ENCODE measurements at regions not wholly inside any gene's neighbourhood (a gene's known extent, or its start where the extent isn't known, plus 50 kb on each side); places are given as distances from the start of the nearest gene placed in this dataset.

DNA sequence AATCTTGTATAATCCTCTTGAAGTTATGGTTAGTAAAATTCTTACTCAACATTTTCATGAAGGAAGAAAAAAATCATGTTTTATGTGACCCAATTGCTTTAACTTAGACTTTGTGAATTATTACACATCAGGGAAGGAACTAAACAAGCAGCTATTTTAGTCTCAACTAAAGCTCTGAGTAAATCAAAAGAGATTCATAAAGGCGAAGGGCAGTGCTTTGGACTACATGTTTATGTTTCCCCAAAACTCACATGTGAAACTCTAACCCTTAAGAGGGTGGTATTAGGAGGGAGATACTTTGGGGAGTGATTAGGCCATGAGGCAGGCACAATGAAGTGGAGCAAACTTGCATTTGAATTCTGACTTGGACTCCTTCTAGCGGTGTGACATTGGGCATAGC is 283.7 kb upstream of the POU3F3 start:
- no peak overlapping the region for H3K4me3 ChIP-seq (ENCODE audit: low read depth, low read length)
- no peak for DNase-seq (ENCODE audit: low read depth)
- TF ChIP-seq CTCF (IDR thresholded peaks at IDR 0.05; ENCODE audit: insufficient read depth, low read depth, low read length, missing control alignments), result no peak

- no peak overlapping the region for H3K4me3 ChIP-seq (ENCODE audit: low read depth, low read length)
- no peak for TF ChIP-seq CTCF (IDR thresholded peaks at IDR 0.05; ENCODE audit: insufficient read depth, low read depth, low read length, missing control alignments)
- DNase-seq (ENCODE audit: low read depth), result no peak
These were observed 281.1 kb upstream of the POU3F3 start for GRCh38 chr2:104572834-104573233.

- no peak for DNase-seq (ENCODE audit: low read depth)
- no peak for TF ChIP-seq CTCF (IDR thresholded peaks at IDR 0.05; ENCODE audit: insufficient read depth, low read depth, low read length, missing control alignments)
- H3K4me3 ChIP-seq (ENCODE audit: low read depth, low read length), result no peak overlapping the region
These were observed 279.5 kb upstream of the POU3F3 start for GRCh38 chr2:104574367-104574766.

DNA sequence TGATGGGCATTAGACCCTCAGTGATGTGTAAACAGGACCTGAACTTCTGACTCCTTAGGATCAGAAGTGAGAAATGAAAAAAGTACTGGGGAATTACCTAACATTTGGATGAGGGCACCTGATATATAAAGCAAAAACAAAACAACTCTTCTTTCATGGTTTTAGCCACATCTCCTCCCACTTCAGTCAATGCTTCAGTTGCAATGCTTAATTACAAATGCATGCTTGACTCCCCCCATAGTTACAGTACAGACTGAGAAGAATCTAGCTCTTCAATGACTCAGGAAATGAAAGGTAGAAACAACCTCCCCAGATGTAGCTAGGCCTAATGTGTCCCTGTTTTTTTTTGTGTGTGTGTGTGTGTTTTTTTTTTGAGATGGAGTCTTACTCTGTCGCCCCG is 276.8 kb upstream of the POU3F3 start:
- peak; percentile 42 for DNase-seq (ENCODE audit: low read depth)
- TF ChIP-seq CTCF (IDR thresholded peaks at IDR 0.05; ENCODE audit: insufficient read depth, low read depth, low read length, missing control alignments), result no peak
- H3K4me3 ChIP-seq (ENCODE audit: low read depth, low read length), result no peak overlapping the region

DNA sequence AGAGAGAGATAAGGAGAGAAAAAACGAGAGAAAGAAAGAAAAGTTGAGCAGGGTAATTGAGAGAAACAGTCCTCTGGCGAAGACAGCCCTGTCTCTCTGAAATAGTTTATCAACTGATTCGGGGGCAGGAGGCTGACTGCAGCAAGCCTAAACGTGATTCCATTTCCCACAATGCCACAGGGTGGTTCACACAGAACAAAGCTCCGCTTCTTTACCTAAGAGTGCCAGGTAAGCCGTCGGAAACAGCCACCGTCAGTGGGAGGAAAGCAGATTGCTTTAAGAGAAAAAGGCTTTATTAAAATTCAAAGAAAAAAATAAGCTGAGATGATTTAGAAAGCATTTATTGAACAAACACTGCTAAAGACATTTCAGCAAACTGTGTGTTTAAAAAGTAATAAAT is 271.4 kb upstream of the POU3F3 start:
- DNase-seq (ENCODE audit: low read depth), result no peak
- H3K4me3 ChIP-seq (ENCODE audit: low read depth, low read length), result no peak overlapping the region
- TF ChIP-seq CTCF (IDR thresholded peaks at IDR 0.05; ENCODE audit: insufficient read depth, low read depth, low read length, missing control alignments), result no peak

- no peak for TF ChIP-seq CTCF (IDR thresholded peaks at IDR 0.05; ENCODE audit: insufficient read depth, low read depth, low read length, missing control alignments)
- no peak for DNase-seq (ENCODE audit: low read depth)
- no peak overlapping the region for H3K4me3 ChIP-seq (ENCODE audit: low read depth, low read length)
These were observed 270.1 kb upstream of the POU3F3 start for GRCh38 chr2:104583811-104584210.

GRCh38 chr2:104584393-104584792 is 269.5 kb upstream of the POU3F3 start:
- TF ChIP-seq CTCF (IDR thresholded peaks at IDR 0.05; ENCODE audit: insufficient read depth, low read depth, low read length, missing control alignments), result no peak
- DNase-seq (ENCODE audit: low read depth), result no peak
- no peak overlapping the region for H3K4me3 ChIP-seq (ENCODE audit: low read depth, low read length)
